GM21390 (cell line): ENCODE measurements at regions not wholly inside any gene's neighbourhood (a gene's known extent, or its start where the extent isn't known, plus 50 kb on each side); places are given as distances from the start of the nearest gene placed in this dataset.
"Not testable (repeated sequence)": the region's sequence is repeated elsewhere in the genome, so short reads cannot be mapped to it uniquely, and the experiment has no call there.

ENCODE experiments used
- ATAC-seq: cut with Tn5 transposase; IDR thresholded peaks from one replicate; pipeline ENCODE4 v1.9.1; 2021; ENCODE audit not compliant: unreplicated experiment

GRCh38 chr6:77010931-77011542 lies 452.3 kb downstream of the HTR1B start:
- ATAC-seq = no peak

DNA sequence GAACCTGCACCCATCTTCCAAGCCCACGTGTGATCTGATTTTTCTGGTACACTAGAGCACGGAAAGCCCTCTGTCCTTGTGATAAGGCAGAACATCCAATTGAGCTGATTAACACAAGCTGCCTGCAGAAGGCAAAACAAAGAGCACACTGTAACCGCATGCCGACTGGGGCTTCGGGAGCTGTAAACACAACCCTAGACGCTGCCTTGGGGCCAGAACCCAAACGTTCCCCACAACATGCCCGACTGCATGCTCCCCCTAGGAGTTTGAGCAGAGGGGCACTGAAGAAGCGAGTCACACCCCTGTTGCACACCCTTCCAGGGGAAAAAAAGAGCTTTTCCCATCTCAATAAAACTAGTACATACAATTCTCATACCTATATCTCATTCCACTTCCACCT lies 470.7 kb downstream of the HTR1B start:
- no peak for ATAC-seq

GRCh38 chr6:76984572-76984971 lies 478.7 kb downstream of the HTR1B start:
- no peak for ATAC-seq

DNA sequence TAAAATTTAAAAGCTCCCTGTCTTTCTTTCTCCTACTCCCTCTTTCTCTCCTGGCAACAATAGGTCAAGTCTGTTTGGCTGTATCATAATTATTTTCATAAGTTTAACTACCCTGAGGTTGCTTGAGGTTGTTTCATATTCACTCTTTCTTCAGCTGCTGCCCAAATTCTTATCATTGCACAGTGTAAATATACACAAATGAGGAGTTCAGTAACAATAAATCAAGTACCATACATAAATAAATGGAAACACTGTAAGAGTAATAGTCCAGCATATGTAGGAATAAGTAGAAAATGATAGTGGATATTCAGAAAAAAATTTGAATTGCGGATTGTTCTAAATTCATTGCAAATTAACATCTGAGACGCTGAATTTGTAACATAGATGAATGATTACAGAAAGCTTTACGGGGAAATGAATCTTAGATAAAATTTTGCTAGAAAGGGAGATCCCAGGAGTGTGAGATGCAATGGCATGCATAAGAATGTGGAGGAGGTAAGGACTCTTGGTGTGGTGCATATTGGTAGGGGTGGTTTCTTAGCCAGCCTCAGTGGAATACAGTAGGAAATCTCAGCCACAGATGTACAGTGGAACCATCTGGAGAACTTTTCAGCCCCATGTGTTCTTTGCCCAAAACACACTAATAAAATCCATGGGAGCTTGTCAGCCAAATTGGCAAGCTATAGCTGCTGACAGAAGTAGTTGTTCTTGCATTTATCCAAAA lies 480.7 kb downstream of the HTR1B start:
- ATAC-seq = no peak

DNA sequence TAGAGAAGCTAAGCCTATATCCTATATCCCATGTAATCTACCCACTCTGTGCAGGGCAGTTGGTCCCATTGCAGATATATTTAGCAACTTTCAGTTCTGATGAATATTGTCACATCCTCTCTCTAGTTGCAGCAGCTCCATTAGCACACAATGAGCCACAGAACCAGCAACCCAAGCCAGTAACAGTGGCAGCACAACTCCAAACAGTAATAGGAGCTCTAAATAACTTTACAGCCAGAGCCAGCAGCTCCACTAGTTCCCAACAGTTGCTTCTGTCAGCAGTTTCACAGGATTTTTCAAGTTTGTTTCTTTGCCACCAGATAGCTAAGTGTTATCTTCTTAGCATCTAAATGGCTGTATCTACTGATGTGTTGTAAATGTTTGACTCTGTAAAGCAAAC lies 490.8 kb downstream of the HTR1B start:
- ATAC-seq = no peak

DNA sequence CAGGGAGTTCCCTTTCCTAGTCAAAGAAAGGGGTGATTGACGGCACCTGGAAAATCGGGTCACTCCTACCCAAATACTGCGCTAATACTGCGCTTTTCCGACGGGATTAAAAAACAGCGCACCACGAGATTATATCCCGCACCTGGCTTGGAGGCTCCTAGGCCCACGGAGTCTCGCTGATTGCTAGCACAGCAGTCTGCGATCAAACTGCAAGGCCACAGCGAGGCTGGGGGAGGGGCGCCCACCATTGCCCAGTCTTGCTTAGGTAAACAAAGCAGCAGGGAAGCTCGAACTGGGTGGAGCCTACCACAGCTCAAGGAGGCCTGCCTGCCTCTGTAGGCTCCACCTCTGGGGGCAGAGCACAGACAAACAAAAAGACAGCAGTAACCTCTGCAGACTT lies 504.1 kb downstream of the HTR1B start:
- ATAC-seq = not testable (repeated sequence)

GRCh38 chr6:76942203-76942966 lies 520.9 kb downstream of the HTR1B start:
- ATAC-seq = no peak

DNA sequence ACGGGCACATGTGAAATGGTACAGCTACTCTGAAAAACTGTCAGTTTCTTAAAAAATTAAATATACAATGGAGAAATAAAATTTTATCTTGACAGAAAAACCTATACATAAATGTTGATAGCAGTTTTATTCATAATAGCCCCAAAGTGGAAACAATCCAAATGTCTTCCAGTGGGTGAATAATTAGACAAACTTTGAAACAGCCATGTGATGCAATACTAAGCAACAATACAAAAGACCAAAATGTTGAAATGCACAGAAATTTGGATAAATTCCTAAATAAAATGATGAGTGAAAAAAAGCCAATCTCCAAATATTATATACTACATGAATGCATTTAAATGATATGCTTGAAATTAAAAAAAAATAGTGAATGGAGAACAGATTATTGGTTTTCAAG lies 523.1 kb downstream of the HTR1B start:
- no peak for ATAC-seq

DNA sequence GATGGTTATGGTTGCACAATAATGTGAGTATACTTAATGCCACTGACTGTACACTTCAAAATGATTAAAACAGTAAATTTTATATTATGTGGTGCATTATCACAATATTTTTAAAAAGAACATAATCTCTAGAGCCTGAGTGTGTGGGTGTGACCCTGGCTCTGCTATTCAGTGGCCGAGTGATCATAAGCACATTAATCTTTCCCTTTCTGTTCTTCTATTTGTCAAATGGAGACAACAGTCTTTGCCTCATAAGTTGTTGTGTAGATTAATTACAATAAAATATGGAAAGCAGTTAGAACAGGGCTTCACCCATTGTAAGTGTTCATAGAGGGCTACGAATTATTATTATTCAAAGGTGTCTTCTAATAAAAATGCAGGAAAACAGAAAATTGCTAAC lies 548.6 kb downstream of the HTR1B start:
- ATAC-seq = no peak

DNA sequence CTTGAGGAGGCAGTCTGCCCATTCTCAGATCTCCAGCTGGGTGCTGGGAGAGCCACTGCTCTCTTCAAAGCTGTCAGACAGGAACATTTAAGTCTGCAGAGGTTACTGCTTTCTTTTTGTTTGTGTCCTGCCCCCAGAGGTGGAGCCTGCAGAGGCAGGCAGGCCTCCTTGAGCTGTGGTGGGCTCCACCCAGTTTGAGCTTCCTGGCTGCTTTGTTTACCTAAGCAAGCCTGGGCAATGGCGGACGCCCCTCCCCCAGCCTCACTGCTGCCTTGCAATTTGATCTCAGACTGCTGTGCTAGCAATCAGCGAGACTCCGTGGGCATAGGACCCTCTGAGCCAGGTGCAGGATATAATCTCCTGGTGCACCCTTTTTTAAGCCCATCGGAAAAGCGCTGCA lies 557.8 kb downstream of the HTR1B start:
- ATAC-seq = not testable (repeated sequence)

- no peak for ATAC-seq
Measured at GRCh38 chr6:76892542-76892941, 570.7 kb downstream of the HTR1B start.

GRCh38 chr6:76888351-76888750 lies 574.9 kb downstream of the HTR1B start:
- ATAC-seq = no peak

GRCh38 chr6:76886900-76887299 lies 576.4 kb downstream of the HTR1B start:
- ATAC-seq = no peak

DNA sequence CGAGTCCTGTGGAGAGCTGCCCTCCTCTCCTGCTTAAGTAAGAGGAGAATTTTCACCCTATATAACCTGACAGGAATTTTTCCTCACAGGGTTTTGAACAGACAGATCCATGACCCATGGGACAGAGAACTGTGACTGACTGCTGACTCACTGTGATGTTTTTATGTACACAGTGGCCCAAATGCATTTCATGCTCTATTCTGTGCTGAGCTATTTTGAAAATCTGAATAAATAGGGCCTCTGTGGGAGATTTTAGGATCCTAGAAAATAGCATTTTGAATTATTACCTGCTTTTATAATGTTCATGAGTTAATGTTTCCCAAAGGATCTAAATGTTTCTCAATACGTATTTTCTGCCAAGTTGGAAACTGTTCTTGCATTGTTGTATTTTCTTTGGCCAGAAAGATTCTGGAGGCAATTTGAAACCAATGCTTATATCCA lies 577.4 kb downstream of the HTR1B start:
- ATAC-seq = no peak

GRCh38 chr6:76881414-76881813 lies 581.9 kb downstream of the HTR1B start:
- no peak for ATAC-seq

DNA sequence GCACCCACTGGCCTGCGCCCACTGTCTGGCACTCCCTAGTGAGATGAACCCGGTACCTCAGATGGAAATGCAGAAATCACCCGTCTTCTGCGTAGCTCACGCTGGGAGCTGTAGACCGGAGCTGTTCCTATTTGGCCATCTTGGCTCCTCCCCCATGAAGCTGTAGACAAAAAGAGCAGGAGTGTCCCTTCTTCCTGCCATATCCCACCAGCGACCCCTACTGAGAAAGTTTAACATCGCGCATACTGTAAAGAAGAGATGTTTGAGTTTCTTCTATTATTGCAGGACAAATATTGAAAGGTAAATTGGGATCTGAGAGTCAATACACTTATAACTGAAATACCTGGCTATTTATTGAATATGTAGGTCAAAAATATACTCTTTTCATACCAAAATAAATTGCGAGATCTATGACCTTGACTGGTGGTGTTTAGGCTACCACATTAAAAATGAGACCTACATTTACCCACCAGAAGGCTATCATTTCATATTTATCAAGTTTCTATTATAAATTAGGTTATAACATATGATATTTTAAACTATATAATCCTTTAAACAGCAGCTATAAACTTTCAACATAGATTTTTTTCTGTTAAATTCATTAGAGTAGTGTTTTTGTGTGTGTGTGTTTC lies 586.3 kb downstream of the HTR1B start:
- ATAC-seq = no peak

DNA sequence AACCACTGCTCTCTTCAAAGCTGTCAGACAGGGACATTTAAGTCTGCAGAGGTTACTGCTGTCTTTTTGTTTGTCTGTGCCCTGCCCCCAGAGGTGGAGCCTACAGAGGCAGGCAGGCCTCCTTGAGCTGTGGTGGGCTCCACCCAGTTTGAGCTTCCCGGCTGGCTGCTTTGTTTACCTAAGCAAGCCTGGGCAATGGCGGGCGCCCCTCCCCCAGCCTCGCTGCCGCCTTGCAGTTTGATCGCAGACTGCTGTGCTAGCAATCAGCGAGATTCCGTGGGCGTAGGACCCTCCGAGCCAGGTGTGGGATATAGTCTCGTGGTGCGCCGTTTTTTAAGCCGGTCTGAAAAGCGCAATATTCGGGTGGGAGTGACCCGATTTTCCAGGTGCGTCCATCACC lies 586.9 kb downstream of the HTR1B start:
- ATAC-seq = not testable (repeated sequence)

- no peak for ATAC-seq
Measured at GRCh38 chr6:76867182-76867581, 596.1 kb downstream of the HTR1B start.

GRCh38 chr6:76866091-76866915 lies 597.0 kb downstream of the HTR1B start:
- ATAC-seq = no peak

DNA sequence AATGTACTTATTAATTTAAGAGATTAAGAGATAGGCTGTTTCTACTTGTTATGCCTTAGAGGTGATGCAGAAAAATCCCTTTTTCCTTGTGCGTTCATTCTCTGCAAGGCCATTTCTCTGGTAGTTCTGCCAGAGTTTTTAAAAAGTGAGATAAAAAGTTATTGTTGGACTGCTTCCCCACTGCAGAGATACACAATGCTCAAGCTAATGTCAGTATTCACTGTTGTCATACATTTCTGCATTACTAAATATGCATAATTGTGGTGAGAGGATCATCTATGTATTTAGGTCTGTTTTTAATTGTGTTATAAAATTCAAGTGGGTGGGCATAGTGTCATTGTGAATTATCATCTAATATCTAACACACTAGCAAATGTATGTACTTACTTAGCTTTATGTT lies 600.4 kb downstream of the HTR1B start:
- no peak for ATAC-seq

DNA sequence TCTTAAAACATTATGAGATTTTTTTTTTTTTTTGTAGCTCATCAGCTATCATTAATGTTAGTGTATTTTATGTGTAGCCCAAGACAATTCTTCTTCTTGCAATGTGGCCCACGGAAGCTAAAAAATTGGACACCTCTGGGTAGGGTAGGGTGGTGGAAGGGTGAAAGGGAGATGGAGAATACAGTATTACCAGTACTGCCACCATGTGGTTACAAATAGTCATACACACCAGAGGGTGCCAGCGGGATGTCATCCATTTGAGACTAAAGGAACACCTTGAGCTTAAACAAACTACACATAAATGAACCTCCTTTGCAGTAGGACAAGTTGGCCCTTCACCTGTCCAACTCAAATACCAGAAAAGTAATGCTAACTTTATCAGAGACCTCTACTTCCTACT lies 601.9 kb downstream of the HTR1B start:
- ATAC-seq = peak; percentile 96
